Peyer's patch (tissue), 4 donors: ENCODE measurements at regions not wholly inside any gene's neighbourhood (a gene's known extent, or its start where the extent isn't known, plus 50 kb on each side); places are given as distances from the start of the nearest gene placed in this dataset.

Experiments used
- DNase-seq, 3 donors: peaks; one replicate each; pipeline ENCODE4 v3.0.0-alpha.2; 2017 to 2019
- H3K27ac ChIP-seq, 4 donors: fragments of 200-600 bp; sonication (generic); one replicate each; pipeline ENCODE4 v1.5.1; 2016 to 2019
- H3K27me3 ChIP-seq, 2 donors: fragments of 200-600 bp; sonication (generic); one replicate each; pipeline ENCODE4 v1.5.1; 2019
- H3K36me3 ChIP-seq, 3 donors: fragments of 200-600 bp; sonication (generic); one replicate each; pipeline ENCODE4 v1.5.1; 2016 to 2019
- H3K4me1 ChIP-seq, 4 donors: fragments of 200-600 bp; sonication (generic); one replicate each; pipeline ENCODE4 v1.5.1; 2016 to 2019
- H3K4me3 ChIP-seq, 4 donors: fragments of 200-600 bp; sonication (generic); 1 replicate in 3 of 4; 2 replicates in 1 of 4; pipeline ENCODE4 v1.5.1; 2016 to 2019; ENCODE audit warnings: mild to moderate bottlenecking in 1 of 4
- H3K9me3 ChIP-seq, 4 donors: fragments of 200-600 bp; sonication (generic); one replicate each; pipeline ENCODE4 v1.5.1; 2016 to 2019; ENCODE audit warnings: mild to moderate bottlenecking in 1 of 4
- CTCF ChIP-seq, 6 experiments: fragments of 450-650 bp in 4 of 6; fragments of 200-600 bp in 2 of 6; sonication (generic) in 1 of 6; IDR thresholded peaks; one replicate each; pipeline ENCODE4 v1.5.1; 2017 to 2019; ENCODE audit warnings: antibody characterized with exemption in 6 of 6, mild to moderate bottlenecking in 3 of 6, moderate library complexity in 1 of 6
- POLR2A ChIP-seq, 2 donors: fragments of 450-650 bp; IDR thresholded peaks; one replicate each; pipeline ENCODE4 v1.5.1; 2017; ENCODE audit warnings: antibody characterized with exemption in 2 of 2, mild to moderate bottlenecking in 2 of 2, moderate library complexity in 2 of 2

- no peak for TF ChIP-seq POLR2A (IDR thresholded peaks at IDR 0.05)
- DNase-seq, result no peak
- H3K4me3 ChIP-seq, result no peak overlapping the region
Measured at GRCh38 chr4:129583868-129584267, 487.9 kb downstream of the C4orf33 start.

GRCh38 chr4:129598582-129598981, 502.6 kb downstream of the C4orf33 start:
- TF ChIP-seq POLR2A (IDR thresholded peaks at IDR 0.05), result no peak
- no peaks in the 10 kb centered on the region for H3K4me1 ChIP-seq
- DNase-seq, result no peak
- H3K4me3 ChIP-seq, result no peak overlapping the region
- no peaks in the 10 kb centered on the region for H3K27me3 ChIP-seq
- H3K27ac ChIP-seq, result no peak overlapping the region
- no peaks in the 10 kb centered on the region for H3K36me3 ChIP-seq
- H3K9me3 ChIP-seq, result no peaks in the 10 kb centered on the region

More at GRCh38 chr4:129583868-129584267, 487.9 kb downstream of the C4orf33 start:
- Histone ChIP-seq H3K27ac (no peak overlapping the region), H3K9me3 (no peaks in the 10 kb centered on the region), H3K36me3 (no peaks in the 10 kb centered on the region), H3K4me1 (no peaks in the 10 kb centered on the region), H3K27me3 (no peaks in the 10 kb centered on the region)

- Histone ChIP-seq H3K4me1 (no peaks in the 10 kb centered on the region), H3K9me3 (no peaks in the 10 kb centered on the region), H3K27ac (no peak overlapping the region), H3K4me3 (no peak overlapping the region), H3K27me3 (no peaks in the 10 kb centered on the region), H3K36me3 (no peaks in the 10 kb centered on the region)
- TF ChIP-seq CTCF (IDR thresholded peaks at IDR 0.05) (no peak), POLR2A (IDR thresholded peaks at IDR 0.05) (no peak)
- DNase-seq, result no peak
Measured at GRCh38 chr4:129600898-129601297, 504.9 kb downstream of the C4orf33 start.

DNA sequence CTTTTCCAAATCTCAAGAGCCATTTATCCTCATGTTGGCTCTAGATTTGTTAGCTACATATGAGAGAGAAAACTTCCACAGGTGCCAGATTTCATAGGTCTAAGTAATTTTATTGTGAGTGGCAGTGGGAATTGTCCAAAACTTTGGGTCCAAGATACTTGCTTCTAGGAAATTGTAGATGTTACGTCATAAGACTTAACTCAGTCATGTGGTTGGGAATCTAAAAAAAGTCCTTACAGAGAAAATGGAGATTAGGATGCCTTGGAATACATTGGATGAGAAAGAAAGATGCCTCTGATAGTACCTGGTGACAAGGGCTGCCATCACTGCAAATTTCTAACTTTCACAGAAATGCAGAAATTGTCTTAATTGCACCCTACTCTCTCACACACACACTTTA, 506.5 kb downstream of the C4orf33 start:
- H3K4me1 ChIP-seq, result no peaks in the 10 kb centered on the region
- no peaks in the 10 kb centered on the region for H3K36me3 ChIP-seq
- no peak for TF ChIP-seq CTCF (IDR thresholded peaks at IDR 0.05)
- no peak for TF ChIP-seq POLR2A (IDR thresholded peaks at IDR 0.05)
- H3K4me3 ChIP-seq, result no peak overlapping the region
- no peak overlapping the region for H3K27ac ChIP-seq
- DNase-seq, result no peak
- no peaks in the 10 kb centered on the region for H3K27me3 ChIP-seq
- no peaks in the 10 kb centered on the region for H3K9me3 ChIP-seq

GRCh38 chr4:129603241-129603931, 507.4 kb downstream of the C4orf33 start:
- H3K27me3 ChIP-seq, result no peaks in the 10 kb centered on the region

DNA sequence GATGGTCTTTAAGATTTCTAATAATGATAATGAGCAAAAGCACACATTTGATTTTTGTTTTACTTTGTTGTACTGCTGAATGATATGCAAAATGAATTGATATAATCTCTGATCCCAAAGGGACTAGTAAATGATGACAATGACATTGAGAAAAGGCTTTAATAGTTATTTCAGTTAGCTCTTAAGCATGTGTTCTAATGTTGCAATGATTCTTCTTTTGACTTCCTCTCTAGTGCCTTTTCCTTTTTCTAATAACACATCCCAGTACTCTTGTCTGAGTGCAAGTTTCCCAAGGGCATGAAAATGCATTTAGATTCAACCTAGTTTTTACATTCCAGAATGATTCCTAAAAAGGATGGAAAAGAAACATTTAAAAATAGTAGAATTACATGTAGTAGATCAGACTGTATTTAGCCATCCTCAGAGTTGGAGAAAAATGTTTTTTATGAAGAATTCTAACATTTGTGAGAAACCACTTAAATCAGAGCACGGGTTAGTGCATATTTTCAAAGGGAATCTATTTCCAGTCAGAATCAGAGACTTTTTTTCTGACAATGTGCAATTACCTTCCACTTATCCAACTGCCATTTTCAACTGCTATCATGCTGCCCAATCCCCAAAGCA, 508.8 kb downstream of the C4orf33 start:
- Histone ChIP-seq H3K36me3 (no peaks in the 10 kb centered on the region), H3K9me3 (no peaks in the 10 kb centered on the region), H3K4me1 (no peaks in the 10 kb centered on the region), H3K27ac (no peak overlapping the region), H3K4me3 (no peak overlapping the region), H3K27me3 (no peaks in the 10 kb centered on the region)
- TF ChIP-seq POLR2A (IDR thresholded peaks at IDR 0.05), result no peak
- no peak for TF ChIP-seq CTCF (IDR thresholded peaks at IDR 0.05)
- no peak for DNase-seq

More at GRCh38 chr4:129603241-129603931, 507.4 kb downstream of the C4orf33 start:
- Histone ChIP-seq H3K4me3 (no peak overlapping the region), H3K9me3 (no peaks in the 10 kb centered on the region), H3K27ac (no peak overlapping the region), H3K36me3 (no peaks in the 10 kb centered on the region), H3K4me1 (no peaks in the 10 kb centered on the region)
- DNase-seq, result no peak
- TF ChIP-seq POLR2A (IDR thresholded peaks at IDR 0.05) (no peak), CTCF (IDR thresholded peaks at IDR 0.05) (no peak)
